Omental fat pad (tissue), 3 donors: ENCODE measurements at regions not wholly inside any gene's neighbourhood (a gene's known extent, or its start where the extent isn't known, plus 50 kb on each side); places are given as distances from the start of the nearest gene placed in this dataset.

Experiments
- ATAC-seq: fragments of 150-250 bp; one replicate; pipeline ENCODE4 v1.9.1; 2016; ENCODE audit warnings: mild to moderate bottlenecking, moderate library complexity; ENCODE audit not compliant: low FRiP score
- DNase-seq: peaks from one replicate; pipeline ENCODE4 v3.0.0-alpha.2; 2019; ENCODE audit warnings: low spot score
- TF ChIP-seq, protein P1 (sequence below), 3 donors: fragments of 450-650 bp; IDR thresholded peaks; one replicate each; pipeline ENCODE4 v1.5.1; 2016 to 2017; ENCODE audit warnings: antibody characterized with exemption in 3 of 3, mild to moderate bottlenecking in 3 of 3, moderate library complexity in 2 of 3

DNA sequence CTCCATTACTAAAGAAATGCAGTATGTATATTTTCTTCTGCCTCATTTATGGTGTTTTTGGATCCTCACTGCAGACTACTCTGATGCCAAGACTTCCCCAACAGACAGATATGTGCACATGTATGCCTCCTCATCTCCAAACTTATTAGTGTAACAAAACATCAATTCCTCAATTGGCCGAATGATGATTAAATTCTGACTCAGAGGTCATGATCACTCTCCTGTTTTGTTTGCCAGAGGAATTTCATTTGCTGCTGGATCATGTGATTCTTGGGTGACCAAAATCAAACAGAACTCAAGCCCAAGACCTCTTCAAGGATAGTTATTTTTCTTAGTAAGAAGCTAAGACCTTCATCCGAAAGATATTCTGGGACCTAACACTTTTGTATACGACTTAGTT, 227.6 kb downstream of the LMO4 start:
- DNase-seq (no peak), ATAC-seq (no peak)
- TF ChIP-seq, protein P1, sequence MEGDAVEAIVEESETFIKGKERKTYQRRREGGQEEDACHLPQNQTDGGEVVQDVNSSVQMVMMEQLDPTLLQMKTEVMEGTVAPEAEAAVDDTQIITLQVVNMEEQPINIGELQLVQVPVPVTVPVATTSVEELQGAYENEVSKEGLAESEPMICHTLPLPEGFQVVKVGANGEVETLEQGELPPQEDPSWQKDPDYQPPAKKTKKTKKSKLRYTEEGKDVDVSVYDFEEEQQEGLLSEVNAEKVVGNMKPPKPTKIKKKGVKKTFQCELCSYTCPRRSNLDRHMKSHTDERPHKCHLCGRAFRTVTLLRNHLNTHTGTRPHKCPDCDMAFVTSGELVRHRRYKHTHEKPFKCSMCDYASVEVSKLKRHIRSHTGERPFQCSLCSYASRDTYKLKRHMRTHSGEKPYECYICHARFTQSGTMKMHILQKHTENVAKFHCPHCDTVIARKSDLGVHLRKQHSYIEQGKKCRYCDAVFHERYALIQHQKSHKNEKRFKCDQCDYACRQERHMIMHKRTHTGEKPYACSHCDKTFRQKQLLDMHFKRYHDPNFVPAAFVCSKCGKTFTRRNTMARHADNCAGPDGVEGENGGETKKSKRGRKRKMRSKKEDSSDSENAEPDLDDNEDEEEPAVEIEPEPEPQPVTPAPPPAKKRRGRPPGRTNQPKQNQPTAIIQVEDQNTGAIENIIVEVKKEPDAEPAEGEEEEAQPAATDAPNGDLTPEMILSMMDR (IDR thresholded peaks at IDR 0.05): no peak

DNA sequence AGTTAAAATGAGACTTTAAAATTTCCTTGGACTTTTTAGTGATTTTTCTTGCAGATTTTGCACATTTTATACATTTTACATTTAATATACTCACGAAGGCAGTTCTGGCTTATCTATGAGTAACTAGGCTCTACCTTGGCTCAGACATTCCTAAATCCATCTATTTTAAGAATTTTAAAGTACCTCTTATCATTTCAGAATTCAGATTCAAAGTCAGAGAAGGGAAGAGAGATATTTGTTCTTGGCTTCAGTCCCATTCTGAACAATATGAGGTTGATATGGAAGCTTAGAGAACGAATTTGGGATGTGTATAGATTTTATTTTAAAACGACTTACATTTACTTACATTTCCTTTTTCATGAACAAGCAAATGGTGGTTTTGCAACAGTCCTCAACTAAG, 230.2 kb downstream of the LMO4 start:
- ATAC-seq (no peak), DNase-seq (no peak)
- TF ChIP-seq, protein P1 (IDR thresholded peaks at IDR 0.05): no peak

DNA sequence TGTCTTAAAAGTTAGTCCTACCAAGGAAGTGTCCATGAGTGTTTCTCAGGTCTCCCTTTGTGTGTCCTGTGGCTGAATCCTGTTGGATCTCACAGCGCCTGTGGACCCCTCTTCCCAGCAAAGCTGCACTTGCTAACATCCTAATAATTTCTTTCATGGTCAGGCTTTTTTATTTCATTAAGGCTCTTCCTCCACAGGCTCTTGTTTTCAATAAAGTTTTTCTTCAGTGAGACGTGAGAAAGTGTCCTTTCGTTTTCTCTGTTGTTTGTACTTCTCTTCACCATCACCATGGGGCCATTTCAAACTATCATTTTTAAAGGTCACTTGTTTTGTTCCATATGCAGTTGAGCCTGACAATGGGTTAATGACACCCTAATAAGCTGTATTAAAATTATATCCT, 231.5 kb downstream of the LMO4 start:
- no peak for ATAC-seq
- DNase-seq: no peak
- TF ChIP-seq, protein P1 (IDR thresholded peaks at IDR 0.05): no peak

DNA sequence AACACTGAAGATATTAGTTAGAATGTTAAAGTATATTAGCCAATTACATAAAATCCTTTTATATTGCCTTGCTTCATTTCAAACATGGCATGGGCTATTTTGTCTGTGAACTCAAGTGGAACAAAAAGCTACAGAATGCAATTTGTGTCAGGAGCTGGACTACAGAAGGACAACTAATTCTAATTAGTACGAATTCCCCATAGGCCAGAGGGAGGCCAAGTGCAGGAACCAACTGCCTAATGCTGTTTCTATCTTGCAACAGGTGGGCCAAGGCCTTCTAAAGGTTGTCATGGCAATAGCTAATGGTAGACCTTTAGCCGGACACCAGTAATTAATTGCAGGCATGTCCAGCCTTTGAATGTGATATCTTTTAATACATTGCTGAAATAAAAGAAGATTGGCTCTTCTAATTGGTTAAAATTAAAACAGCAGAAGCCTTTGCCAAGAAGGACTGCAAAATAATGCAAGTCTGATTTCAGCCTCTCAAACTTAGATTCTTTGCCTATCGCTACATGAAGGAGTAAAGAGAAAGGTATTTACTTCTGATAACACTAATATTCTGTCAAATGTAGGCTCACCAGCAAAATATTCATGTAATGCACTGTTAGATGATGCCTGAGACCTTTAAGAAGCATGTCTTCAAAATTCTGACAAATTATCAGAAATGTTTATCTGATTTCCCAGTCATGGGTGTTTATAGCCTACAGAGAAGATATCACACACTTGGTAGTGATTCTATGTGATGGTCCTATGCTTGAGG, 232.1 kb downstream of the LMO4 start:
- DNase-seq (no peak), ATAC-seq (peak; percentile 93)
- TF ChIP-seq, protein P1 (IDR thresholded peaks at IDR 0.05): no peak

DNA sequence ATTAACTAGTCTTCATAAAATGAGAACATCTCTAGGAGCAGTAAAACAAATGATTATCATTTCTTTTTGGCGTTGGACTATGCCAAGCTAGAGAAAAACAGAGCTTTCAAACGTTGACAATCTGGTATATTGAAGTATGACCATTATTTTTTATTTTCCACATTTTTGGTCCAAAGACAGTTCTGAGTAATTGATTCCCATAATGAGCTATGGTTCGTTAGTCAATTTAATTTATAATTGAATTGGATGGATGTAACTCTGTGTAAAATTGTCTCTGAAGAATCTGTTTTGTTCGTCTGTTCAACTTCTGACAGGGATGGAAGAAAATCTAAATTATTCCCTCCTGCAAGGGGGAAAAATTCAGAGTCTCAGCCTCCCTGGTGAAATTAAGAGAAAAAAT, 234.5 kb downstream of the LMO4 start:
- TF ChIP-seq, protein P1 (IDR thresholded peaks at IDR 0.05): no peak
- DNase-seq: no peak
- ATAC-seq: no peak

DNA sequence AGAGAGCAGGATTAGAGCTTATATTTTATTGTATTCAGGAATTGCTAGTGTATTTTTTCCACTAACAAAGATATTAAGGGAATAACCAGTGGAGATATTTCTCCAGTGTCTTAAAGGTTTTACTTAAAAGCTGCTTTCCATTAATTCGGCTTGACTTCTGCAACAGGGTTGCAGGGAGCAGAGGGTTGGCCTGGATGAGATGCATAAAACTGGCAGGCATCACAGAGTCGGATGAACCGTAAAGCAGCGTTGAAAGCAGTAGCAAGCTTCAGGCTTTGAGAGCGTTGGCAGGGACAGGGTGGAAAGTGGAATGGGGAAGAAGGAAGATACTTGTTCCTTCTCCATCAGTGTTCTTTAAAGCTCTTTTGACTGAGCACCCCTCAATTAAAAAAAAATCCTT, 237.2 kb downstream of the LMO4 start:
- TF ChIP-seq, protein P1 (IDR thresholded peaks at IDR 0.05): no peak
- ATAC-seq: no peak
- DNase-seq: no peak

DNA sequence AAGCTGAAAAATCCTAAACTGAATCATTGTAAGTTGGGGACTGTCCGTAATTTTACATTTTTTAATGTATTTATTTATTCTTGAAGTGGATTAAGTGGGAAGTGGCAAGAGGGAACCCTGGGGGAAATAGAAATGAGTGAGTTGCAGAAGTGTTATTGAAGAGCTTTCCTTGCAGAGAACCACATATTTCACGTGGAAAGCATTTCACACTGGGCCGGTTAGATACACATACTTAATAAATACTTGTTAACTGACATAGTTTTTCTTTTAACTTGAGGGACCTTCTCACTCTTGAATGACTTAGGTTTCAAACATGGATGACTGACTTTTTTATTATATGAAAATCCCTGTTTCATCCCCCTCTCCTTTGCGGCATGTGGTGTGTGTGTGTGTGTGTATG, 239.3 kb downstream of the LMO4 start:
- DNase-seq: no peak
- TF ChIP-seq, protein P1 (IDR thresholded peaks at IDR 0.05): no peak
- ATAC-seq: no peak
